Peyer's patch (tissue), 4 donors: ENCODE measurements at regions not wholly inside any gene's neighbourhood (a gene's known extent, or its start where the extent isn't known, plus 50 kb on each side); places are given as distances from the start of the nearest gene placed in this dataset.

Source experiments
- DNase-seq, 3 donors: peaks; one replicate each; pipeline ENCODE4 v3.0.0-alpha.2; 2017 to 2019
- H3K27ac ChIP-seq, 4 donors: fragments of 200-600 bp; sonication (generic); one replicate each; pipeline ENCODE4 v1.5.1; 2016 to 2019
- H3K27me3 ChIP-seq, 2 donors: fragments of 200-600 bp; sonication (generic); one replicate each; pipeline ENCODE4 v1.5.1; 2019
- H3K36me3 ChIP-seq, 3 donors: fragments of 200-600 bp; sonication (generic); one replicate each; pipeline ENCODE4 v1.5.1; 2016 to 2019
- H3K4me1 ChIP-seq, 4 donors: fragments of 200-600 bp; sonication (generic); one replicate each; pipeline ENCODE4 v1.5.1; 2016 to 2019
- H3K4me3 ChIP-seq, 4 donors: fragments of 200-600 bp; sonication (generic); 1 replicate in 3 of 4; 2 replicates in 1 of 4; pipeline ENCODE4 v1.5.1; 2016 to 2019; ENCODE audit warnings: mild to moderate bottlenecking in 1 of 4
- H3K9me3 ChIP-seq, 4 donors: fragments of 200-600 bp; sonication (generic); one replicate each; pipeline ENCODE4 v1.5.1; 2016 to 2019; ENCODE audit warnings: mild to moderate bottlenecking in 1 of 4
- POLR2A ChIP-seq, 2 donors: fragments of 450-650 bp; IDR thresholded peaks; one replicate each; pipeline ENCODE4 v1.5.1; 2017; ENCODE audit warnings: antibody characterized with exemption in 2 of 2, mild to moderate bottlenecking in 2 of 2, moderate library complexity in 2 of 2
- TF ChIP-seq, protein P1 (sequence below), 6 experiments: fragments of 450-650 bp in 4 of 6; fragments of 200-600 bp in 2 of 6; sonication (generic) in 1 of 6; IDR thresholded peaks; one replicate each; pipeline ENCODE4 v1.5.1; 2017 to 2019; ENCODE audit warnings: antibody characterized with exemption in 6 of 6, mild to moderate bottlenecking in 3 of 6, moderate library complexity in 1 of 6

GRCh38 chr4:100095729-100096595 is 94.3 kb downstream of the DDIT4L start:
- no peak overlapping the region for H3K4me3 ChIP-seq
- H3K9me3 ChIP-seq, result no peaks in the 10 kb centered on the region
- peaks cover 0 to 7% (median 0%) of the 10 kb centered on the region in 4 donors for H3K4me1 ChIP-seq
- H3K27me3 ChIP-seq, result no peaks in the 10 kb centered on the region
- no peaks in the 10 kb centered on the region for H3K36me3 ChIP-seq
- no peak overlapping the region for H3K27ac ChIP-seq
- TF ChIP-seq, protein P1, sequence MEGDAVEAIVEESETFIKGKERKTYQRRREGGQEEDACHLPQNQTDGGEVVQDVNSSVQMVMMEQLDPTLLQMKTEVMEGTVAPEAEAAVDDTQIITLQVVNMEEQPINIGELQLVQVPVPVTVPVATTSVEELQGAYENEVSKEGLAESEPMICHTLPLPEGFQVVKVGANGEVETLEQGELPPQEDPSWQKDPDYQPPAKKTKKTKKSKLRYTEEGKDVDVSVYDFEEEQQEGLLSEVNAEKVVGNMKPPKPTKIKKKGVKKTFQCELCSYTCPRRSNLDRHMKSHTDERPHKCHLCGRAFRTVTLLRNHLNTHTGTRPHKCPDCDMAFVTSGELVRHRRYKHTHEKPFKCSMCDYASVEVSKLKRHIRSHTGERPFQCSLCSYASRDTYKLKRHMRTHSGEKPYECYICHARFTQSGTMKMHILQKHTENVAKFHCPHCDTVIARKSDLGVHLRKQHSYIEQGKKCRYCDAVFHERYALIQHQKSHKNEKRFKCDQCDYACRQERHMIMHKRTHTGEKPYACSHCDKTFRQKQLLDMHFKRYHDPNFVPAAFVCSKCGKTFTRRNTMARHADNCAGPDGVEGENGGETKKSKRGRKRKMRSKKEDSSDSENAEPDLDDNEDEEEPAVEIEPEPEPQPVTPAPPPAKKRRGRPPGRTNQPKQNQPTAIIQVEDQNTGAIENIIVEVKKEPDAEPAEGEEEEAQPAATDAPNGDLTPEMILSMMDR (IDR thresholded peaks at IDR 0.05), result peak in 5 of 6 experiments; percentile 8 to 52 (median 40)
- TF ChIP-seq POLR2A (IDR thresholded peaks at IDR 0.05), result no peak
- peak in 2 of 3 donors; percentile 19 to 61 for DNase-seq

DNA sequence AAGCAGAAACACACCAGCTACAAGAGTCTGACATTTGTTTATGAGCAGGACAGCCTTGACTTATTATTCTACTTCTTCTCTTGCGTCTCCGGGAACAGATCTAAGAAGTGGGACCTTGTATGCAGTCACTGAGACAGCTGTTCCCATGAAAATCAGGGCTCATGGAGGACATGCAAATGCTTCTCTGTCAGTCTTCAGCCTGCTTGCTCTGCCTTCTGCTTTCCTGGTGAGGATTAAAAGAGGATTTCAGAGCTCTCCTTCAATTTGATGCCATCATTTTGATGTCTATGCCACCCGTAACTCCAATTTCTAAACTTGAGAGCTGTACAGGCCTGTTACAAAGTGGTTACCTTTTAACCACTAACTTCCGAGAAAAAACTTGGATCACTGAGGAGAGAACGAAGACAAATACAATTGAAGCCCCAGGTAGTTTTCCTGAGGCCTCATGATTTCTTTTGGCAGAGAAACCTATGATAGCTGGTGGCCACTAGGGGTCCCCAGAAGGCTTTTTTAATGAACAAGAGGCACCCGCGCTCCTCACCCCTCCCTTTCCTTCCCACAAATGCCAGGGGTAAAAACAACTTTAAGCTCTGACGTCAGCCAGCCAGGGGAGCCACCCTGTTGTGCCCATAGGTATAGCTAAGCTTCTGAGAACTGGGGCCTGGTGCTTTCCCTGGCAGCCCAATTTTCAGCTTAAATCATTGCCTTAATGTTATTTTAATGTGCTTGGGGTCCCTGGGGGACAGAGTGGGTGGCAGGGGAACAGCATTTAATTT is 97.0 kb downstream of the DDIT4L start:
- peak in 2 of 3 donors; percentile 75 to 87 for DNase-seq
- no peaks in the 10 kb centered on the region for H3K36me3 ChIP-seq
- no peaks in the 10 kb centered on the region for H3K27me3 ChIP-seq
- TF ChIP-seq POLR2A (IDR thresholded peaks at IDR 0.05), result no peak
- TF ChIP-seq, protein P1 (IDR thresholded peaks at IDR 0.05), result peak in 5 of 6 experiments; percentile 53 to 83 (median 55)
- H3K4me1 ChIP-seq, result peaks cover 0 to 7% (median 0%) of the 10 kb centered on the region in 4 donors
- H3K27ac ChIP-seq, result no peak overlapping the region
- H3K4me3 ChIP-seq, result no peak overlapping the region
- no peaks in the 10 kb centered on the region for H3K9me3 ChIP-seq

- Histone ChIP-seq H3K36me3 (no peaks in the 10 kb centered on the region), H3K4me1 (no peaks in the 10 kb centered on the region), H3K27me3 (no peaks in the 10 kb centered on the region), H3K9me3 (no peaks in the 10 kb centered on the region), H3K4me3 (no peak overlapping the region), H3K27ac (no peak overlapping the region)
- no peak for DNase-seq
- no peak for TF ChIP-seq POLR2A (IDR thresholded peaks at IDR 0.05)
- TF ChIP-seq, protein P1 (IDR thresholded peaks at IDR 0.05), result no peak
These were observed 102.5 kb downstream of the DDIT4L start for GRCh38 chr4:100087743-100088142.

DNA sequence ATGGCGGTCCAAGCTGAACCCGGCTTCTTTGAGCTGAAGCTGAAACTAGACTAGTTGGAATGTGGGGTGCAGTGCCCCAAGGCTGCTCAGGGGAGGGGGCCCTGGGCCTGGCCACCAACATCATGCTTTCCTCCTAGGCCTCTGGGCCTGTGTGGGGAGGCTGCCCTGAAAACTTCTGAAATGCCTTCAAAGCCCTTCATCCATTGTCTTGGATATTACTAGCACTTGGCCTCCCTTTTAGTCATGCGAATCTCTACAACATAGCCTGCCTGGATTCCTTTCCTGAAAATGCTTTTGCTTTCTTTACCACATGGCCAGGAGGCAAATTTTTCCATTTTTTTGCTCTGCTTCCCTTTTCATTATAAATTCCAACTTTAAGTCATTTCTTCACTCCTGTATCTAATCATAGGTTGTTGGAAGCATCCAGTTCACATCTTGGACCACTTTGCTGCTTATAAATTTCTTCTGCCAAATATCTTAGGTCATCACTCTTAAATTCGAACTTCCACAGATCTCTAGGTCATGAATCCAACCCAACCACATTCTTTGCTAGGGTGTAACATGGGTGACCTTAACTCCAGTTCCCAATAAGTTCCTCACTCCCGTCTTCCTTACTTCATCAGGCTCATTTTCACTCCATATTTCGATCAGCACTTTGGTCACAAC is 103.4 kb downstream of the DDIT4L start:
- Histone ChIP-seq H3K27ac (no peak overlapping the region), H3K9me3 (no peaks in the 10 kb centered on the region), H3K4me3 (no peak overlapping the region), H3K36me3 (no peaks in the 10 kb centered on the region), H3K27me3 (no peaks in the 10 kb centered on the region), H3K4me1 (no peaks in the 10 kb centered on the region)
- TF ChIP-seq, protein P1 (IDR thresholded peaks at IDR 0.05), result no peak
- TF ChIP-seq POLR2A (IDR thresholded peaks at IDR 0.05), result no peak
- DNase-seq, result no peak

DNA sequence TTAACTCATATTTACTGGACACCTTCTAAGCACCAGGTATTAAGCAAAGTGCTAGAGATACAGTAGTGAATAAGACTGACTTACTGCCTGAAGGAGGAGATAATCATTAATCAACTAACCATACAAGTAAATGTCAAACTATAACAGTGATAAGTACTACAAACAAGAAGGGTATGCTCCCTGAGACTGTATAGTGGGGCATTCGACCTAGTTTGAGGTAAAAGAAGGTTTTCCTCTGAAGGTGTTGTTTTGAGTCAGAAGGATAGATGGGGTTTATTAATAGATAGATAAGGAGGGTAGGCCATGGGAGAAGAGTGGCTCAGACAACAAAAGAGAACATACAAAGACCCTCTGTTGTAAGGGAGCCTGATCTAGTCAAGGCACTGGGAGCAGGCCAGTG is 105.4 kb downstream of the DDIT4L start:
- Histone ChIP-seq H3K9me3 (no peaks in the 10 kb centered on the region), H3K36me3 (no peaks in the 10 kb centered on the region), H3K27me3 (no peaks in the 10 kb centered on the region), H3K27ac (no peak overlapping the region), H3K4me3 (no peak overlapping the region), H3K4me1 (no peaks in the 10 kb centered on the region)
- TF ChIP-seq POLR2A (IDR thresholded peaks at IDR 0.05), result no peak
- TF ChIP-seq, protein P1 (IDR thresholded peaks at IDR 0.05), result no peak
- no peak for DNase-seq
